K562 (cell line): ENCODE measurements at regions not wholly inside any gene's neighbourhood (a gene's known extent, or its start where the extent isn't known, plus 50 kb on each side); places are given as distances from the start of the nearest gene placed in this dataset.
"Not testable (repeated sequence)": the region's sequence is repeated elsewhere in the genome, so short reads cannot be mapped to it uniquely, and the experiment has no call there.

ENCODE experiments used
- ATAC-seq: fragments of 200-7000 bp; cut with Tn5 transposase; 3 replicates; pipeline ENCODE4 v1.9.1; 2020; ENCODE audit warnings: moderate library complexity
- BruUV-seq: library from RNA; stranded (reverse); fragments of 400-500 nt; replicated peaks from 2 replicates; lab custom pipeline; 2021; lab: Mats Ljungman, UMichigan
- CTCF ChIA-PET: fragments of 300-600 bp; formaldehyde crosslinking; extraction: SDS; loops from one replicate; lab custom pipeline; 2021; ENCODE audit warnings: low intra/inter-chr PET ratio; lab: Yijun Ruan, JAX
- POLR2A ChIA-PET: fragments of 300-600, 350-650 bp; sonication (Branson Sonifier 250); formaldehyde crosslinking; extraction: SDS; loops from one replicate; lab custom pipeline; 2021; ENCODE audit warnings: antibody characterized with exemption, inconsistent platforms; lab: Yijun Ruan, JAX
- DNase-seq, 4 experiments: peaks; one replicate each; pipeline versions ENCODE4 v3.0.0 to v3.0.0-alpha.2; 2011 to 2018; ENCODE audit warnings: low spot score in 3 of 4, mixed read lengths in 3 of 4; ENCODE audit errors: extremely low read depth in 1 of 4
- FAIRE-seq: peaks from 2 replicates; lab custom pipeline; 2011; peaks lifted over from hg19 to GRCh38; lab: Jason Lieb, UNC
- H2AFZ ChIP-seq: 2 replicates; pipeline ENCODE4 v1.6.0; 2011; ENCODE audit warnings: low read depth, low read length, control low read depth, inconsistent platforms
- H3K27ac ChIP-seq: fragments of 200-600 bp; 3 replicates; pipeline ENCODE4 v1.8.0; 2011; ENCODE audit warnings: low read depth, mild to moderate bottlenecking, control low read depth, inconsistent platforms, low read length, moderate library complexity, mixed read lengths; ENCODE audit errors: extremely low read depth
- H3K27me3 ChIP-seq, 2 experiments: fragments of 300-600 bp in 1 of 2; 2 replicates in 1 of 2; 3 replicates in 1 of 2; pipeline versions ENCODE4 v1.6.0 to v1.8.0; 2011; ENCODE audit warnings: inconsistent platforms in 2 of 2, low read length in 2 of 2, mild to moderate bottlenecking in 1 of 2, mixed read lengths in 1 of 2, moderate library complexity in 1 of 2; ENCODE audit not compliant: control insufficient read depth in 2 of 2, insufficient read depth in 2 of 2
- H3K36me3 ChIP-seq: fragments of 300-600 bp; 3 replicates; pipeline ENCODE4 v1.8.0; 2011; ENCODE audit warnings: mild to moderate bottlenecking, low read length, inconsistent platforms; ENCODE audit not compliant: control insufficient read depth, insufficient read depth
- H3K4me1 ChIP-seq, 2 experiments: fragments of 200-600 bp in 1 of 2; replicated peaks in 1 of 2; 2 replicates in 1 of 2; 3 replicates in 1 of 2; pipeline versions ENCODE4 v1.5.1 to v1.8.0; 2011; ENCODE audit warnings: inconsistent platforms in 2 of 2, low read length in 2 of 2, mild to moderate bottlenecking in 1 of 2, mixed read lengths in 1 of 2, moderate library complexity in 1 of 2; ENCODE audit not compliant: control insufficient read depth in 2 of 2, insufficient read depth in 2 of 2
- H3K4me2 ChIP-seq: 2 replicates; pipeline ENCODE4 v1.6.1; 2011; ENCODE audit warnings: low read length, control low read depth, inconsistent platforms, mixed read lengths; ENCODE audit not compliant: insufficient read depth
- H3K4me3 ChIP-seq: fragments of 200-600 bp; sonication (generic), shearing (Covaris generic); 2 replicates; pipeline ENCODE4 v1.5.1; 2016; ENCODE audit warnings: control low read depth, inconsistent platforms
- H3K79me2 ChIP-seq: fragments of 200-600 bp; 3 replicates; pipeline ENCODE4 v1.8.0; 2011; ENCODE audit warnings: low read length, inconsistent platforms; ENCODE audit not compliant: control insufficient read depth, insufficient read depth
- H3K9ac ChIP-seq, 2 experiments: 2 replicates each; pipeline versions ENCODE4 v1.6.0 to v1.6.1; 2011; ENCODE audit warnings: low read depth in 2 of 2, low read length in 2 of 2, control low read depth in 1 of 2, inconsistent platforms in 1 of 2, mild to moderate bottlenecking in 1 of 2, mixed read lengths in 1 of 2; ENCODE audit not compliant: insufficient read depth in 1 of 2
- H3K9me1 ChIP-seq: one replicate; pipeline ENCODE4 v1.6.0; 2011; ENCODE audit warnings: inconsistent platforms, mild to moderate bottlenecking, low read length, moderate library complexity; ENCODE audit not compliant: control insufficient read depth, insufficient read depth
- H3K9me3 ChIP-seq: replicated peaks from 2 replicates; pipeline ENCODE4 v1.5.1; 2011; ENCODE audit warnings: low read depth, low read length, inconsistent platforms; ENCODE audit not compliant: control insufficient read depth, insufficient read depth
- H4K20me1 ChIP-seq: replicated peaks from 2 replicates; pipeline ENCODE4 v1.6.1; 2011; ENCODE audit warnings: low read length, inconsistent platforms, mixed read lengths; ENCODE audit not compliant: control insufficient read depth, insufficient read depth
- SRSF9 ChIP-seq: fragments of 200-400 bp; formaldehyde crosslinking; IDR thresholded peaks from 2 replicates; pipeline ENCODE4 v1.6.1; 2017; ENCODE audit warnings: low read depth, low read length, borderline replicate concordance
- WGBS: fragments of 100-300 bp; shearing (Covaris generic); methylation state at CpG from one replicate; pipeline ENCODE4 v1.1.6; 2016; ENCODE audit warnings: low coverage, mixed read lengths; ENCODE audit not compliant: insufficient coverage; ENCODE audit errors: missing lambda C conversion rate; 5-methylcytosine and 5-hydroxymethylcytosine counted together
- in situ Hi-C: fragments of 300-500 bp; cut with MboI; formaldehyde crosslinking; loops from 4 replicates; pipeline ENCODE4 v1.15.0; 2018; ENCODE audit warnings: inconsistent platforms, mixed read lengths
- intact Hi-C: fragments of 100-400 bp; cut with micrococcal nuclease; formaldehyde crosslinking; loops from 2 replicates; pipeline ENCODE4 v1.14.2; 2022
- TF ChIP-seq, protein P1 (sequence below): fragments of 250-450 bp; sonication (Bioruptor Pico); IDR thresholded peaks from 2 replicates; pipeline ENCODE4 v1.6.1; 2021; ENCODE audit warnings: mild to moderate bottlenecking
- TF ChIP-seq, protein P2 (sequence below): fragments of 250-450 bp; sonication (Bioruptor Pico); IDR thresholded peaks from 2 replicates; pipeline ENCODE4 v1.4.0; 2020

DNA sequence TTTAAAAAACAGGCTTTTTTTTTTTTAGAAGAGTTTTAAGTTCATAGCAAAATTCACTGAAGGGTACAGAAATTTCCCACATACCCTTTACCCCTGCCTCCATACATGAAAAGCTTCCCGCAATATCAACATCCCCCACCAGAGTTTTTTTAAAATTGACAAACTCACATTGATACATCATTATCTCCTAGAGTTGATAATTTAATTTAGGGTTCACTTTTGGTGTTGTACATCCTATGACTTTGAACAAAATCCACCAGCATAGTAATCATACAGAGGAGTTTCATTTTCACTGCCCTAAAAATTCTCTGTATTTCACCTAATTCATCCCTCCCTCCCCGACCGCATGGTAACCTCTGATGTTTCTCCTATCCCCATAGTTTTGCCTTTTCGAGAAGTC, 53.6 kb upstream of the KCNK2 start:
- Histone ChIP-seq H4K20me1 (no peaks in the 10 kb centered on the region), H3K4me1 (no peaks in the 10 kb centered on the region), H3K4me2 (no peak overlapping the region), H3K36me3 (no peaks in the 10 kb centered on the region), H3K9ac (no peak overlapping the region), H2AFZ (no peak overlapping the region), H3K27me3 (no peaks in the 10 kb centered on the region), H3K79me2 (no peaks in the 10 kb centered on the region), H3K4me3 (no peak overlapping the region), H3K9me3 (no peaks in the 10 kb centered on the region; the same call in 1 of the 2 replicates), H3K9me1 (no peaks in the 10 kb centered on the region), H3K27ac (no peak overlapping the region)
- no peak for DNase-seq
- in situ Hi-C loops = no loop called here
- intact Hi-C loops = no loop called here
- ChIA-PET POLR2A (no interaction called here), CTCF (no interaction called here)
- ATAC-seq = no peak
- TF ChIP-seq, protein P1, sequence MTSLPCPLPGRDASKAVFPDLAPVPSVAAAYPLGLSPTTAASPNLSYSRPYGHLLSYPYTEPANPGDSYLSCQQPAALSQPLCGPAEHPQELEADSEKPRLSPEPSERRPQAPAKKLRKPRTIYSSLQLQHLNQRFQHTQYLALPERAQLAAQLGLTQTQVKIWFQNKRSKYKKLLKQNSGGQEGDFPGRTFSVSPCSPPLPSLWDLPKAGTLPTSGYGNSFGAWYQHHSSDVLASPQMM (CRISPR knock-in tag) = no peak
- TF ChIP-seq, protein P2, sequence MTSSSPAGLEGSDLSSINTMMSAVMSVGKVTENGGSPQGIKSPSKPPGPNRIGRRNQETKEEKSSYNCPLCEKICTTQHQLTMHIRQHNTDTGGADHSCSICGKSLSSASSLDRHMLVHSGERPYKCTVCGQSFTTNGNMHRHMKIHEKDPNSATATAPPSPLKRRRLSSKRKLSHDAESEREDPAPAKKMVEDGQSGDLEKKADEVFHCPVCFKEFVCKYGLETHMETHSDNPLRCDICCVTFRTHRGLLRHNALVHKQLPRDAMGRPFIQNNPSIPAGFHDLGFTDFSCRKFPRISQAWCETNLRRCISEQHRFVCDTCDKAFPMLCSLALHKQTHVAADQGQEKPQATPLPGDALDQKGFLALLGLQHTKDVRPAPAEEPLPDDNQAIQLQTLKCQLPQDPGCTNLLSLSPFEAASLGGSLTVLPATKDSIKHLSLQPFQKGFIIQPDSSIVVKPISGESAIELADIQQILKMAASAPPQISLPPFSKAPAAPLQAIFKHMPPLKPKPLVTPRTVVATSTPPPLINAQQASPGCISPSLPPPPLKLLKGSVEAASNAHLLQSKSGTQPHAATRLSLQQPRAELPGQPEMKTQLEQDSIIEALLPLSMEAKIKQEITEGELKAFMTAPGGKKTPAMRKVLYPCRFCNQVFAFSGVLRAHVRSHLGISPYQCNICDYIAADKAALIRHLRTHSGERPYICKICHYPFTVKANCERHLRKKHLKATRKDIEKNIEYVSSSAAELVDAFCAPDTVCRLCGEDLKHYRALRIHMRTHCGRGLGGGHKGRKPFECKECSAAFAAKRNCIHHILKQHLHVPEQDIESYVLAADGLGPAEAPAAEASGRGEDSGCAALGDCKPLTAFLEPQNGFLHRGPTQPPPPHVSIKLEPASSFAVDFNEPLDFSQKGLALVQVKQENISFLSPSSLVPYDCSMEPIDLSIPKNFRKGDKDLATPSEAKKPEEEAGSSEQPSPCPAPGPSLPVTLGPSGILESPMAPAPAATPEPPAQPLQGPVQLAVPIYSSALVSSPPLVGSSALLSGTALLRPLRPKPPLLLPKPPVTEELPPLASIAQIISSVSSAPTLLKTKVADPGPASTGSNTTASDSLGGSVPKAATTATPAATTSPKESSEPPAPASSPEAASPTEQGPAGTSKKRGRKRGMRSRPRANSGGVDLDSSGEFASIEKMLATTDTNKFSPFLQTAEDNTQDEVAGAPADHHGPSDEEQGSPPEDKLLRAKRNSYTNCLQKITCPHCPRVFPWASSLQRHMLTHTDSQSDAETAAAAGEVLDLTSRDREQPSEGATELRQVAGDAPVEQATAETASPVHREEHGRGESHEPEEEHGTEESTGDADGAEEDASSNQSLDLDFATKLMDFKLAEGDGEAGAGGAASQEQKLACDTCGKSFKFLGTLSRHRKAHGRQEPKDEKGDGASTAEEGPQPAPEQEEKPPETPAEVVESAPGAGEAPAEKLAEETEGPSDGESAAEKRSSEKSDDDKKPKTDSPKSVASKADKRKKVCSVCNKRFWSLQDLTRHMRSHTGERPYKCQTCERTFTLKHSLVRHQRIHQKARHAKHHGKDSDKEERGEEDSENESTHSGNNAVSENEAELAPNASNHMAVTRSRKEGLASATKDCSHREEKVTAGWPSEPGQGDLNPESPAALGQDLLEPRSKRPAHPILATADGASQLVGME = no peak
- no peak for TF ChIP-seq SRSF9
- no TSS peak for BruUV-seq
- WGBS = 11% methylated on average over 4 of the region's 4 CpGs
- no peak for FAIRE-seq

DNA sequence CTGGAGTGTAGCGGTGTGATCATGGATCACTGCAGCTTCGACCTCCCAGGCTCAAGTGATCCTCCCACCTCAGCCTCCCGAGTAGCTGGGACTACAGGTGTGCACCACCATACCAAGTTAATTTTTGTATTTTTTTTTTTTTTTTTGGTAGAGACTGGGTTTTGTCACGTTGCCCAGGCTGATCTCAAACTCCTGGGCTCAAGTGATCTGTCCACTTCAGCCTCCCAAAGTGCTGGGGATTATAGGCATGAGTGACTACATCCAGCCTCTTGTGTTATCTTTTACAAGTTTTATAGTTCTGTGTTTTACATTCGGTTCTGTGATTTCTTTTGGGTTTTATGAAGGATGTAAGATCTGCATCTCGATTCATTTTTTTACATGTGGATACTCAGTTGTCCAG, 52.0 kb upstream of the KCNK2 start:
- H4K20me1 ChIP-seq, H3K36me3 ChIP-seq, ATAC-seq, H3K79me2 ChIP-seq, H3K4me2 ChIP-seq, H3K9me3 ChIP-seq, intact Hi-C loops, H3K27me3 ChIP-seq, CTCF ChIA-PET, POLR2A ChIA-PET, H3K4me1 ChIP-seq, H3K9me1 ChIP-seq, in situ Hi-C loops, H3K27ac ChIP-seq, H2AFZ ChIP-seq, FAIRE-seq, DNase-seq, H3K9ac ChIP-seq, BruUV-seq, H3K4me3 ChIP-seq: not testable (repeated sequence)
- WGBS = 4% methylated on average over 4 of the region's 6 CpGs
